Mucosa of descending colon (tissue), 3 donors: ENCODE measurements at regions not wholly inside any gene's neighbourhood (a gene's known extent, or its start where the extent isn't known, plus 50 kb on each side); places are given as distances from the start of the nearest gene placed in this dataset.
A peak's percentile ranks its signal among the peaks of the same experiment; 100 is the strongest.

Source experiments
- ATAC-seq: fragments of 200-7000 bp; cut with Tn5 transposase; one replicate; pipeline ENCODE4 v1.9.1; 2020; ENCODE audit warnings: mild to moderate bottlenecking, moderate library complexity
- DNase-seq, 3 donors: peaks; one replicate each; pipeline ENCODE4 v3.0.0-alpha.2; 2020
- H3K36me3 ChIP-seq: fragments of 200-600 bp; one replicate; pipeline ENCODE4 v1.8.0; 2021; ENCODE audit warnings: low read depth, mild to moderate bottlenecking
- H3K4me1 ChIP-seq: fragments of 200-600 bp; one replicate; pipeline ENCODE4 v1.8.0; 2021; ENCODE audit warnings: low read depth, mild to moderate bottlenecking
- H3K4me3 ChIP-seq: fragments of 200-600 bp; one replicate; pipeline ENCODE4 v1.8.0; 2021; ENCODE audit warnings: mild to moderate bottlenecking
- H3K9me3 ChIP-seq: fragments of 200-600 bp; one replicate; pipeline ENCODE4 v1.8.0; 2021; ENCODE audit warnings: mild to moderate bottlenecking
- CTCF ChIP-seq: fragments of 200-600 bp; IDR thresholded peaks from one replicate; pipeline ENCODE4 v1.8.0; 2022; ENCODE audit warnings: antibody characterized with exemption, mild to moderate bottlenecking
- intact Hi-C, 2 donors: fragments of 100-400 bp; cut with DNase I in 1 of 2; cut with micrococcal nuclease in 1 of 2; formaldehyde crosslinking; loops; one replicate each; pipeline versions ENCODE4 v1.11.0 to v1.11.1; 2022; cut with DNase I, micrococcal nuclease
- donor health status: DM: no; HTN: no; CAD: no; lungs with moderate emphysema.
- donor health status: DM: no; HTN: no; CAD: no.
- donor health status: DM: no; HTN: yes; CAD: no.

GRCh38 chr2:66021296-66021695 is 413.6 kb upstream of the MEIS1 start:
- intact Hi-C loops = no loop called here
- TF ChIP-seq CTCF = no peak
- no peaks in the 10 kb centered on the region for H3K4me1 ChIP-seq
- ATAC-seq (no peak), DNase-seq (no peak)
- H3K4me3 ChIP-seq = no peak overlapping the region
- H3K9me3 ChIP-seq = no peaks in the 10 kb centered on the region
- no peaks in the 10 kb centered on the region for H3K36me3 ChIP-seq

GRCh38 chr2:66017763-66018162 is 417.2 kb upstream of the MEIS1 start:
- TF ChIP-seq CTCF = no peak
- no peaks in the 10 kb centered on the region for H3K4me1 ChIP-seq
- no peak overlapping the region for H3K4me3 ChIP-seq
- intact Hi-C loops = no loop called here
- H3K36me3 ChIP-seq = no peaks in the 10 kb centered on the region
- no peaks in the 10 kb centered on the region for H3K9me3 ChIP-seq
- ATAC-seq (no peak), DNase-seq (no peak)

GRCh38 chr2:66014450-66014849 is 420.5 kb upstream of the MEIS1 start:
- Histone ChIP-seq H3K4me1 (no peaks in the 10 kb centered on the region), H3K4me3 (no peak overlapping the region), H3K9me3 (no peaks in the 10 kb centered on the region), H3K36me3 (no peaks in the 10 kb centered on the region)
- ATAC-seq (no peak), DNase-seq (no peak)
- no peak for TF ChIP-seq CTCF
- intact Hi-C loops = no loop called here

- no peak for TF ChIP-seq CTCF
- DNase-seq = peak in 1 of 3 donors; percentile 7
- Histone ChIP-seq H3K4me3 (no peak overlapping the region), H3K9me3 (no peaks in the 10 kb centered on the region), H3K36me3 (no peaks in the 10 kb centered on the region), H3K4me1 (no peaks in the 10 kb centered on the region)
- intact Hi-C loops = no loop called here
- no peak for ATAC-seq
Measured at GRCh38 chr2:66013456-66013855, 421.5 kb upstream of the MEIS1 start.

GRCh38 chr2:66003931-66004330 is 431.0 kb upstream of the MEIS1 start:
- H3K9me3 ChIP-seq = no peaks in the 10 kb centered on the region
- no peak for ATAC-seq
- TF ChIP-seq CTCF = no peak
- H3K4me3 ChIP-seq = no peak overlapping the region
- no peak for DNase-seq
- H3K4me1 ChIP-seq = no peaks in the 10 kb centered on the region
- H3K36me3 ChIP-seq = no peaks in the 10 kb centered on the region
- intact Hi-C loops = no loop called here

GRCh38 chr2:66001538-66001937 is 433.4 kb upstream of the MEIS1 start:
- no peak for DNase-seq
- ATAC-seq = no peak
- intact Hi-C loops = no loop called here
- H3K9me3 ChIP-seq = no peaks in the 10 kb centered on the region
- H3K36me3 ChIP-seq = no peaks in the 10 kb centered on the region
- no peak overlapping the region for H3K4me3 ChIP-seq
- no peak for TF ChIP-seq CTCF
- no peaks in the 10 kb centered on the region for H3K4me1 ChIP-seq
